Esophagus squamous epithelium (tissue), 5 donors: ENCODE measurements at regions not wholly inside any gene's neighbourhood (a gene's known extent, or its start where the extent isn't known, plus 50 kb on each side); places are given as distances from the start of the nearest gene placed in this dataset.

Source experiments
- DNase-seq: peaks from one replicate; lab custom pipeline; 2025; lab: John Stamatoyannopoulos, UW
- H3K27ac ChIP-seq, 4 donors: fragments of 200-600 bp; sonication (generic); one replicate each; pipeline ENCODE4 v1.5.1; 2016 to 2019; ENCODE audit warnings: mild to moderate bottlenecking in 1 of 4
- H3K27me3 ChIP-seq, 4 donors: fragments of 200-600 bp; sonication (generic); 1 replicate in 3 of 4; 2 replicates in 1 of 4; pipeline versions ENCODE4 v1.5.1 to v1.6.0; 2017 to 2021; ENCODE audit warnings: antibody characterized with exemption in 1 of 4
- H3K36me3 ChIP-seq, 3 donors: fragments of 200-600 bp; sonication (generic); one replicate each; pipeline ENCODE4 v1.5.1; 2016 to 2019
- H3K4me1 ChIP-seq, 3 donors: fragments of 200-600 bp; sonication (generic); one replicate each; pipeline ENCODE4 v1.5.1; 2017 to 2019
- H3K4me3 ChIP-seq, 4 donors: fragments of 200-600 bp; sonication (generic); 1 replicate in 3 of 4; 2 replicates in 1 of 4; pipeline ENCODE4 v1.5.1; 2016 to 2019; ENCODE audit warnings: mild to moderate bottlenecking in 2 of 4, moderate library complexity in 1 of 4
- H3K9me3 ChIP-seq, 3 donors: fragments of 200-600 bp; sonication (generic); one replicate each; pipeline ENCODE4 v1.5.1; 2016 to 2019
- POLR2A ChIP-seq, 4 donors: fragments of 450-650 bp; IDR thresholded peaks; one replicate each; pipeline ENCODE4 v1.6.1; 2017; ENCODE audit warnings: antibody characterized with exemption in 4 of 4, mild to moderate bottlenecking in 4 of 4, moderate library complexity in 3 of 4
- WGBS, 2 donors: methylation state at CpG; one replicate each; pipeline ENCODE4 v1.1.5; 2018; 5-methylcytosine and 5-hydroxymethylcytosine counted together
- intact Hi-C: fragments of 100-400 bp; cut with DNase I; formaldehyde crosslinking; loops from one replicate; pipeline ENCODE4 v1.15.0; 2022
- TF ChIP-seq, protein P1 (sequence below), 6 experiments: fragments of 450-650 bp in 4 of 6; fragments of 200-600 bp in 2 of 6; sonication (generic) in 2 of 6; IDR thresholded peaks; one replicate each; pipeline ENCODE4 v1.5.1; 2016 to 2019; ENCODE audit warnings: antibody characterized with exemption in 6 of 6, mild to moderate bottlenecking in 4 of 6, moderate library complexity in 4 of 6
- donor health status: DM: yes; HTN: yes; CAD: no.

DNA sequence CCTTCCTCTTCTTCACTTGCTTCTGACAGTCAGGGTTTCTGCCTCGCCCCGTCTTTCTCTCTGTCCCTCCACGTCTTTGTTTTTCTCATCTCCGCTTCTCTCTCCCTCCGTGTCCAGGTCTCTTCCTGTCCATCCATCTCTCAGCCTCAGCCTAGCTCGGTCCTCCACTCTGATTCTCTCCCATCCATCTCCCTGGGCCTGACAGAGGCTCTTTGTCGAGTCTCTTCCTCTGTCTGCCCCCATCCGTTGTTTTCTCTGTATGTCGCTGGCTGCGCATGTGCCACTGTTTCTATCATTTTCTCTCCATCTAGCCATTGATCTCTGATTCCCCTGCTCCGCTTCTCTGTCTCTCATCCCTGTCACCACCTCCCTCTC is 328.9 kb upstream of the TBX3 start:
- no peaks in the 10 kb centered on the region for H3K36me3 ChIP-seq
- peaks cover 0 to 16% (median 0%) of the 10 kb centered on the region in 4 donors for H3K27me3 ChIP-seq
- no peak overlapping the region for H3K4me3 ChIP-seq
- peaks cover 0 to 5% (median 0%) of the 10 kb centered on the region in 3 donors for H3K4me1 ChIP-seq
- H3K27ac ChIP-seq, result peak overlapping the region in 1 of 4 donors; percentile 44
- no peak for DNase-seq
- intact Hi-C loops, result no loop called here
- no peaks in the 10 kb centered on the region for H3K9me3 ChIP-seq
- no peak for TF ChIP-seq POLR2A (IDR thresholded peaks at IDR 0.05)
- TF ChIP-seq, protein P1, sequence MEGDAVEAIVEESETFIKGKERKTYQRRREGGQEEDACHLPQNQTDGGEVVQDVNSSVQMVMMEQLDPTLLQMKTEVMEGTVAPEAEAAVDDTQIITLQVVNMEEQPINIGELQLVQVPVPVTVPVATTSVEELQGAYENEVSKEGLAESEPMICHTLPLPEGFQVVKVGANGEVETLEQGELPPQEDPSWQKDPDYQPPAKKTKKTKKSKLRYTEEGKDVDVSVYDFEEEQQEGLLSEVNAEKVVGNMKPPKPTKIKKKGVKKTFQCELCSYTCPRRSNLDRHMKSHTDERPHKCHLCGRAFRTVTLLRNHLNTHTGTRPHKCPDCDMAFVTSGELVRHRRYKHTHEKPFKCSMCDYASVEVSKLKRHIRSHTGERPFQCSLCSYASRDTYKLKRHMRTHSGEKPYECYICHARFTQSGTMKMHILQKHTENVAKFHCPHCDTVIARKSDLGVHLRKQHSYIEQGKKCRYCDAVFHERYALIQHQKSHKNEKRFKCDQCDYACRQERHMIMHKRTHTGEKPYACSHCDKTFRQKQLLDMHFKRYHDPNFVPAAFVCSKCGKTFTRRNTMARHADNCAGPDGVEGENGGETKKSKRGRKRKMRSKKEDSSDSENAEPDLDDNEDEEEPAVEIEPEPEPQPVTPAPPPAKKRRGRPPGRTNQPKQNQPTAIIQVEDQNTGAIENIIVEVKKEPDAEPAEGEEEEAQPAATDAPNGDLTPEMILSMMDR (IDR thresholded peaks at IDR 0.05), result no peak
- WGBS, 2 donors, result 67 to 76% methylated on average over 11 of the region's 11 CpGs

DNA sequence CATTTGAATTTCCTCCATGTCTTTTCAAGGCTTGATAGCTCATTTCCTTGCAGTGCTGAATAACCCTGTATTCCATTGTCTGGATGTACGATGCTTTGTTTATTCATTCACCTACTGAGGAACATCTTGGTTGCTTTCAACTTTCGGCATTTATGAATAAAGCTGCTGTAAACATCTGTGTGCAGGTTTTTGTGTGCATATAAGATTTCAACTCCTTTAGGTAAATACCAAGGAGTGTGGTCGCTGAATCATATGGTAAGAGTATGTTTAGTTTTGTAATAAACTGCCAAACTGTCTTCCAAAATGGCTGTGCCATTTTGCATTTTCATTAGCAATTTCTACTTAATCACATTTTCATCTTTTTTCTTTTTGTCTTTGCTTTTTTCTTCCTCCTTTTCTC is 327.7 kb upstream of the TBX3 start:
- 64 to 66% methylated on average over 3 of the region's 3 CpGs for WGBS, 2 donors
- no peak for DNase-seq
- H3K36me3 ChIP-seq, result no peaks in the 10 kb centered on the region
- no peaks in the 10 kb centered on the region for H3K9me3 ChIP-seq
- H3K4me1 ChIP-seq, result peaks cover 0 to 5% (median 0%) of the 10 kb centered on the region in 3 donors
- intact Hi-C loops, result no loop called here
- no peak overlapping the region for H3K4me3 ChIP-seq
- H3K27ac ChIP-seq, result no peak overlapping the region
- TF ChIP-seq, protein P1 (IDR thresholded peaks at IDR 0.05), result no peak
- TF ChIP-seq POLR2A (IDR thresholded peaks at IDR 0.05), result no peak
- H3K27me3 ChIP-seq, result peaks cover 0 to 16% (median 0%) of the 10 kb centered on the region in 4 donors

DNA sequence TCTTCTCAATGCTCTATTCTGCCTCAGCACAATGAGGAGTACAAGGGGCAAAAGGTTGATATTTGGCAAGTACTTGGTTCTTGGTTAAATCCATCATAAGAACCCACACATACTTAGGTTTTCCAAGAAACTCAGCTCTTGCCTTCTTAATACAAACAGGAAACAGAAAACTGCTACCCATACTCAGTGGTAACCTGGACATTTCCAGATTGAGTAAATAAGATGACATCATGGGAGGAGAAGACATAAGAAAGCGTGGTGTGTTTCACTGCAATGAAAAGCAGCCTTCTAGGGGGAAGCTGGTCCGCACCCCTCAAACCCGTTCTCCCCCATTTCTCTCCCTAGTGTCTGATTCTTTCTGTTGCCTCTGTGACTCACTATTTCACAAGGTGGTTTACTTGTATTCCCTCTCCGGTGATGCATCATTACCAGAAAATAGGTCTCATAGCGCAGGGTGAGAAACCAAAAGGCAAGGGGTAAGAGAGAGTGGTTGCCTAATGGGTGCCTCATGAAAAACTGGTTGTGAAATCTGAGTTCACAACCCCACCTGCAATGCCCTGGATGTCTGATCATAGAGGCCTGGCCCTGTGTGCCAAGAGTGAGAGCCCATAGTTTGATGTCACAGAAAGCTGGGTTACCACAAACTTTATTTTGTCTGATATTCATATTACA is 326.5 kb upstream of the TBX3 start:
- intact Hi-C loops, result no loop called here
- TF ChIP-seq, protein P1 (IDR thresholded peaks at IDR 0.05), result no peak
- no peak for TF ChIP-seq POLR2A (IDR thresholded peaks at IDR 0.05)
- WGBS, 2 donors, result 85 to 92% methylated on average over 5 of the region's 5 CpGs
- H3K4me1 ChIP-seq, result peaks cover 0 to 5% (median 0%) of the 10 kb centered on the region in 3 donors
- H3K4me3 ChIP-seq, result no peak overlapping the region
- no peaks in the 10 kb centered on the region for H3K9me3 ChIP-seq
- H3K27me3 ChIP-seq, result peaks cover 0 to 16% (median 0%) of the 10 kb centered on the region in 4 donors
- DNase-seq, result no peak
- no peak overlapping the region for H3K27ac ChIP-seq
- no peaks in the 10 kb centered on the region for H3K36me3 ChIP-seq

DNA sequence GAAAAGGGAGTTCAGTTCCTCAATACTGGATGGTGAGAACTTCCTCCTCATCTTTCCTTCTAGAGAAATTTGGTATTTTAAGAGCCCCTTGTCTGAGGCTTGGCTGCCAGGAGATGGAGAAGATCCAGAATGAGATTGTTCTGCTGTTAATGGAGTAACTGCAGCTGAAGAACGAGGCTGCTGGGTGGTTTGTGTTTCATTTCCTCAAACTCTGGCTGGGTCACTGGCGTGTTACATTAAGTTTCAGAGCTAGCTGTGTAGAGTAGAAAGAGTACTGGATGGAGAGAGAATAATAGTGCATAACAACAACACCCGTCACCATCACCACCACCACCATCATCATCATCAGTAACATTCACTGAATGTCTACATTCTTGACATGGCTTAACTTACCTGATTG is 325.0 kb upstream of the TBX3 start:
- intact Hi-C loops, result no loop called here
- TF ChIP-seq, protein P1 (IDR thresholded peaks at IDR 0.05), result no peak
- no peak for TF ChIP-seq POLR2A (IDR thresholded peaks at IDR 0.05)
- no peaks in the 10 kb centered on the region for H3K4me1 ChIP-seq
- H3K36me3 ChIP-seq, result no peaks in the 10 kb centered on the region
- WGBS, 2 donors, result 63 to 66% methylated on average over 3 of the region's 3 CpGs
- H3K4me3 ChIP-seq, result no peak overlapping the region
- no peak overlapping the region for H3K27ac ChIP-seq
- H3K9me3 ChIP-seq, result no peaks in the 10 kb centered on the region
- no peak for DNase-seq
- peaks cover 0 to 11% (median 0%) of the 10 kb centered on the region in 4 donors for H3K27me3 ChIP-seq

DNA sequence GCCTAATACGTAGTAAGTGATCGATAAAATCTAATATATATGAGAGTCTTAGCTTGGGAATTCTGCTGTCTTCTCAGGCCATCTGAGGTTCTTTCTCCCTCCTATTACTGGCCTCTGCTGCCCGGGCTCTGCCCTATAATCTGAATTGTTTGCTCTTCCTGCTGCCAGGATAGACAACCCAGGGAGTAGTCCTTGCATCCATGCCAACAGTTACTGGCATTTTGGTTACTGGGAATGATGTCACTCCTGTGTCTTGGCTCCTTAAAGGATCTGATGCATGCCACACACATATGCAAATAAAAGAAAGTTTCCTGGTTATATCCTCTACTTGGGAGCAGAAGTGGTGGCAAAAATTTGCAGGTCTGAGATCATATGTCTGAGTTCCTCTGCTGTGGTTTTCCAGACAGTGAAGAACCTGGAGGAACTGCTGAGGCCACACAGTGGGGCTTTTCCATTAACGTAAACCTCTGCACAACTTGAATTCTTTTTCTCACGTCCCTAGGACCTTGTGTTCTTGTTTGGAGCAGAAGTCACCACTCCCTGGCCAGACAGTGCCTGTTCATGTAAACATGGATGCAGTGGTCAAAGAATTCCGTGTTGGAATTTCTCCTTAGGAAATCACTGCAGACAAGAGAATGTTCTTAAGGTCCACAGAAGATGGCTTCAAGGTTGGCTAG is 320.6 kb upstream of the TBX3 start:
- Histone ChIP-seq H3K27me3 (peaks cover 0 to 10% (median 0%) of the 10 kb centered on the region in 4 donors), H3K4me1 (no peaks in the 10 kb centered on the region), H3K36me3 (no peaks in the 10 kb centered on the region), H3K27ac (no peak overlapping the region), H3K9me3 (no peaks in the 10 kb centered on the region), H3K4me3 (no peak overlapping the region)
- 71 to 72% methylated on average over 6 of the region's 6 CpGs for WGBS, 2 donors
- intact Hi-C loops, result no loop called here
- DNase-seq, result no peak
- no peak for TF ChIP-seq POLR2A (IDR thresholded peaks at IDR 0.05)
- TF ChIP-seq, protein P1 (IDR thresholded peaks at IDR 0.05), result no peak
